ENCODE measurements at regions not wholly inside any gene's neighbourhood (a gene's known extent, or its start where the extent isn't known, plus 50 kb on each side); places are given as distances from the start of the nearest gene placed in this dataset.

DNA sequence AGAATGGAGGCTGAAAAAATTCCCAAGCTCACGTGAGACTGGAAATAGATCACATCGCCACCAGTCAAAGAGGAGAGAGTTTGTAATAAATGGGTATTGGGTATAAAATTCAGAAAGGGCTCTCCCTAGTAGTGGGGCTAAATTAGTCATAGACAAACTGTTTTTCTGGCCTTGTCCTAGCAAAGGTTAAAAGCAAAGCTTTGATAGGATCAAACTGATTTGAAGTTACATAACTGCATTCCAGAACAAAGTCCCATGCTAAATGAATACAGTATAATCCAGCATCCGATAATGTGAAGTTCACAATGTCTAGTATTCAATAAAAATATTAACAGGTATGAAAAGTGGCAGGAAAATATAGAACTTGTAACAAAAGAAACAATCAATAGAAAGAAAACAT, 149.8 kb upstream of the ATXN1 start:
- H3K4me3 Mint-ChIP-seq, result no peak overlapping the region
- 98% methylated on average over 2 of the region's 3 CpGs for WGBS (ENCODE audit: insufficient coverage)
- TF ChIP-seq, protein P1, sequence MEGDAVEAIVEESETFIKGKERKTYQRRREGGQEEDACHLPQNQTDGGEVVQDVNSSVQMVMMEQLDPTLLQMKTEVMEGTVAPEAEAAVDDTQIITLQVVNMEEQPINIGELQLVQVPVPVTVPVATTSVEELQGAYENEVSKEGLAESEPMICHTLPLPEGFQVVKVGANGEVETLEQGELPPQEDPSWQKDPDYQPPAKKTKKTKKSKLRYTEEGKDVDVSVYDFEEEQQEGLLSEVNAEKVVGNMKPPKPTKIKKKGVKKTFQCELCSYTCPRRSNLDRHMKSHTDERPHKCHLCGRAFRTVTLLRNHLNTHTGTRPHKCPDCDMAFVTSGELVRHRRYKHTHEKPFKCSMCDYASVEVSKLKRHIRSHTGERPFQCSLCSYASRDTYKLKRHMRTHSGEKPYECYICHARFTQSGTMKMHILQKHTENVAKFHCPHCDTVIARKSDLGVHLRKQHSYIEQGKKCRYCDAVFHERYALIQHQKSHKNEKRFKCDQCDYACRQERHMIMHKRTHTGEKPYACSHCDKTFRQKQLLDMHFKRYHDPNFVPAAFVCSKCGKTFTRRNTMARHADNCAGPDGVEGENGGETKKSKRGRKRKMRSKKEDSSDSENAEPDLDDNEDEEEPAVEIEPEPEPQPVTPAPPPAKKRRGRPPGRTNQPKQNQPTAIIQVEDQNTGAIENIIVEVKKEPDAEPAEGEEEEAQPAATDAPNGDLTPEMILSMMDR (IDR thresholded peaks at IDR 0.05), result no peak
- H3K27ac Mint-ChIP-seq, result no peak overlapping the region
- Histone ChIP-seq H3K4me1 (ENCODE audit: control insufficient read depth, insufficient read depth, low read length) (peaks cover 4% of the 10 kb centered on the region), H3K27me3 (ENCODE audit: control insufficient read depth, insufficient read depth, low read length) (no peaks in the 10 kb centered on the region), H3K9me3 (ENCODE audit: control insufficient read depth, insufficient read depth, low read length) (peaks cover 5% of the 10 kb centered on the region), H3K36me3 (ENCODE audit: control insufficient read depth, insufficient read depth, low read length) (no peaks in the 10 kb centered on the region), H3K27ac (ENCODE audit: low read length) (no peak overlapping the region), H3K4me3 (ENCODE audit: low read length) (no peak overlapping the region)
- H3K27me3 Mint-ChIP-seq (ENCODE audit: low read depth in 2 of 2), result peaks cover 5 to 15% of the 10 kb centered on the region in 2 donors
- no peaks in the 10 kb centered on the region for H3K36me3 Mint-ChIP-seq
- H3K4me1 Mint-ChIP-seq, result peaks cover 14 to 19% of the 10 kb centered on the region in 2 donors
- intact Hi-C loops (cut with micrococcal nuclease), result no loop called here
- DNase-seq (no peak), ATAC-seq (no peak)
- peaks cover 0 to 7% of the 10 kb centered on the region in 2 donors for H3K9me3 Mint-ChIP-seq

DNA sequence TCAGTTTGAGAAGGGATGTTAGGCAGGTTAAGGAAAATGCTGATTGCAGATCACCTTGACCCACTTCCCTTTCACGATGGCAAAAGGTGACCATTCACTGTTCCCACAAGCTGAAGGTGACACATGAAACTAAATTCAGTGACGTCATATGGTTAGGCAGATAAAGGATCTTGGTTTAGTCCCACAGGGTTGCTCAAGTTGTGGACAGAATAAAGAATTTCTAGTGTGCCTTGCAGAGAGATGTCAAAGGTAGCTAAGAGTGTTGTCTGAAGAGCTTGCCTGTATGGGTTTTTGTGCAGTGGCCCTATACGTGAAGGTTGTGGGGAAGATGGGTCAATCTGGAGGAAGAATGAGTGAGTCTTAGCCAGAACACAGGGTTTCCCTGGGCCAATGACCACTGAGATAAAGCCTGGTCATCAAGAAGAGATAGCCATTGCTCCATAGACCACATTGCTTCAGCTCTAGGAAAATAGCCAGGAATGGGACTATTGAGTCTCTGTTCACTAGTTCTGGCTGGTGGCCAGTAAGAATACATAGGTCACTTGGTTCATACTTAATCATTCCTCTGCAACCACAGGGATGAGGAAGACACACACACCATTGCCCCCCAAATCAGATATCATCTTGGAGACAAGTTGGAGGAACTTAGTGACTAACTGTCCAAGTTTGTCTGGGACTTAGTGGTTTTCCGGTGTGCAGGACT, 148.5 kb upstream of the ATXN1 start:
- no peak overlapping the region for H3K4me3 Mint-ChIP-seq
- DNase-seq (no peak), ATAC-seq (peak in 2 of 3 donors; percentile 28 to 76)
- peaks cover 0 to 7% of the 10 kb centered on the region in 2 donors for H3K9me3 Mint-ChIP-seq
- H3K27ac Mint-ChIP-seq, result no peak overlapping the region
- intact Hi-C loops (cut with micrococcal nuclease), result no loop called here
- H3K9me3 ChIP-seq (ENCODE audit: control insufficient read depth, insufficient read depth, low read length), result peaks cover 5% of the 10 kb centered on the region
- no peaks in the 10 kb centered on the region for H3K36me3 ChIP-seq (ENCODE audit: control insufficient read depth, insufficient read depth, low read length)
- H3K36me3 Mint-ChIP-seq, result no peaks in the 10 kb centered on the region
- 70% methylated on average over 4 of the region's 4 CpGs for WGBS (ENCODE audit: insufficient coverage)
- no peak overlapping the region for H3K4me3 ChIP-seq (ENCODE audit: low read length)
- TF ChIP-seq, protein P1 (IDR thresholded peaks at IDR 0.05), result no peak
- H3K27ac ChIP-seq (ENCODE audit: low read length), result no peak overlapping the region
- H3K4me1 Mint-ChIP-seq, result peaks cover 14 to 19% of the 10 kb centered on the region in 2 donors
- peaks cover 8 to 22% of the 10 kb centered on the region in 2 donors for H3K27me3 Mint-ChIP-seq (ENCODE audit: low read depth in 2 of 2)
- no peaks in the 10 kb centered on the region for H3K27me3 ChIP-seq (ENCODE audit: control insufficient read depth, insufficient read depth, low read length)
- H3K4me1 ChIP-seq (ENCODE audit: control insufficient read depth, insufficient read depth, low read length), result peaks cover 4% of the 10 kb centered on the region

DNA sequence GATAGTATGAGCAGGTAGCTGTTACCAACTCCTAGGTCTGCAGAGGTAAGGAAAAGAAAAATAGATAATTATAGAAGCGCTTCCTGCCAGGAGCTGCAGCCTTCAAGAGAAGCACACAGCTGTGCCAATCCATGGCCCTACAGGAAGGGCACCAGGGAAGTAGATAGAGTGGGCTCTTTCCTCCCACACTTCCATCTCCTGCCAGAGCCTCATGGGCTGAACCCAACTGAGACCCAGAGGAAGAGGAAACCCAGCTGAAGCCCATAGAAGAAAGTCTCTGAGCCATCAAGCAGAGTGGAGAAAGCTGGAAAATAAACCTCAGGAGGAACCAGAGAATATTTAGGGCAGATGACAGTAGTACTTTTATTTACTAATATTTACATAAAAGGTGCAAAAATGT, 146.7 kb upstream of the ATXN1 start:
- no peak overlapping the region for H3K27ac Mint-ChIP-seq
- H3K27ac ChIP-seq (ENCODE audit: low read length), result no peak overlapping the region
- ATAC-seq, result no peak

More for the DNA sequence above, 146.7 kb upstream of the ATXN1 start:
- Histone ChIP-seq H3K36me3 (ENCODE audit: control insufficient read depth, insufficient read depth, low read length) (no peaks in the 10 kb centered on the region), H3K4me3 (ENCODE audit: low read length) (no peak overlapping the region), H3K9me3 (ENCODE audit: control insufficient read depth, insufficient read depth, low read length) (peaks cover 5% of the 10 kb centered on the region), H3K4me1 (ENCODE audit: control insufficient read depth, insufficient read depth, low read length) (peaks cover 4% of the 10 kb centered on the region), H3K27me3 (ENCODE audit: control insufficient read depth, insufficient read depth, low read length) (no peaks in the 10 kb centered on the region)
- peaks cover 0 to 4% of the 10 kb centered on the region in 2 donors for H3K9me3 Mint-ChIP-seq
- intact Hi-C loops (cut with micrococcal nuclease), result no loop called here
- TF ChIP-seq, protein P1 (IDR thresholded peaks at IDR 0.05), result no peak
- H3K4me1 Mint-ChIP-seq, result peaks cover 14 to 19% of the 10 kb centered on the region in 2 donors
- H3K27me3 Mint-ChIP-seq (ENCODE audit: low read depth in 2 of 2), result peaks cover 17 to 31% of the 10 kb centered on the region in 2 donors
- 80% methylated on average over 1 of the region's 1 CpG for WGBS (ENCODE audit: insufficient coverage)
- H3K36me3 Mint-ChIP-seq, result no peaks in the 10 kb centered on the region
- no peak overlapping the region for H3K4me3 Mint-ChIP-seq
- no peak for DNase-seq
